CD4-positive, alpha-beta T cell (primary cell): ENCODE measurements at regions not wholly inside any gene's neighbourhood (a gene's known extent, or its start where the extent isn't known, plus 50 kb on each side); places are given as distances from the start of the nearest gene placed in this dataset.

Source experiments
- ATAC-seq: fragments of 200-7000 bp; cut with Tn5 transposase; one replicate; pipeline ENCODE4 v1.10.0; 2022; ENCODE audit warnings: mild to moderate bottlenecking; ENCODE audit not compliant: poor library complexity
- CTCF ChIA-PET: fragments of 350-600 bp; sonication (Branson Sonifier 250); formaldehyde crosslinking; loops from one replicate; lab custom pipeline; 2021; ENCODE audit warnings: antibody characterized with exemption, inconsistent platforms; lab: Charles Lee
- POLR2A ChIA-PET: fragments of 350-600 bp; sonication (Branson Sonifier 250); formaldehyde crosslinking; loops from one replicate; lab custom pipeline; 2021; ENCODE audit warnings: antibody characterized with exemption, inconsistent platforms; lab: Charles Lee
- DNase-seq, 14 experiments: peaks; one replicate each; pipeline ENCODE4 v3.0.0-alpha.2; 2013 to 2020; ENCODE audit warnings: mixed read lengths in 2 of 14
- H3K27ac ChIP-seq, 2 donors: one replicate each; pipeline versions ENCODE4 v1.5.1 to v1.7.0; 2013; ENCODE audit warnings: low read length in 2 of 2, low read depth in 1 of 2, mild to moderate bottlenecking in 1 of 2
- H3K27me3 ChIP-seq, 2 experiments: 1 replicate in 1 of 2; 2 replicates in 1 of 2; pipeline versions ENCODE4 v1.6.1 to v1.7.0; 2013; ENCODE audit warnings: low read length in 2 of 2, control low read depth in 1 of 2, mild to moderate bottlenecking in 1 of 2, moderate library complexity in 1 of 2; ENCODE audit not compliant: insufficient read depth in 2 of 2, control insufficient read depth in 1 of 2
- H3K36me3 ChIP-seq: one replicate; pipeline ENCODE4 v1.6.1; 2013; ENCODE audit warnings: low read length, control low read depth; ENCODE audit not compliant: insufficient read depth
- H3K4me1 ChIP-seq: one replicate; pipeline ENCODE4 v1.6.1; 2013; ENCODE audit warnings: low read length, control low read depth; ENCODE audit not compliant: insufficient read depth
- H3K4me3 ChIP-seq: one replicate; pipeline ENCODE4 v1.5.1; 2013; ENCODE audit warnings: mild to moderate bottlenecking, low read length, moderate library complexity
- H3K9me3 ChIP-seq, 2 experiments: 1 replicate in 1 of 2; 2 replicates in 1 of 2; pipeline versions ENCODE4 v1.6.1 to v1.7.0; 2013; ENCODE audit warnings: low read length in 2 of 2, mild to moderate bottlenecking in 2 of 2, control low read depth in 1 of 2, moderate library complexity in 1 of 2; ENCODE audit not compliant: control insufficient read depth in 1 of 2, insufficient read depth in 1 of 2
- H3K27ac Mint-ChIP-seq: one replicate; pipeline ENCODE4 v1.8.0; 2020; ENCODE audit warnings: mixed read lengths
- H3K27me3 Mint-ChIP-seq: one replicate; pipeline ENCODE4 v1.8.0; 2021; ENCODE audit warnings: mixed read lengths
- H3K36me3 Mint-ChIP-seq: one replicate; pipeline ENCODE4 v1.8.0; 2021; ENCODE audit warnings: low read depth, mixed read lengths
- H3K4me1 Mint-ChIP-seq: one replicate; pipeline ENCODE4 v1.8.0; 2021; ENCODE audit warnings: low read depth, mixed read lengths
- H3K4me3 Mint-ChIP-seq: one replicate; pipeline ENCODE4 v1.8.0; 2020; ENCODE audit warnings: mild to moderate bottlenecking, mixed read lengths
- H3K9me3 Mint-ChIP-seq: one replicate; pipeline ENCODE4 v1.8.0; 2020; ENCODE audit warnings: mixed read lengths
- CTCF ChIP-seq: fragments of 200-600 bp; IDR thresholded peaks from one replicate; pipeline ENCODE4 v1.8.0; 2022; ENCODE audit warnings: antibody characterized with exemption, mild to moderate bottlenecking
- intact Hi-C, 2 experiments: fragments of 100-400 bp; cut with DNase I in 1 of 2; cut with micrococcal nuclease in 1 of 2; formaldehyde crosslinking; loops; one replicate each; pipeline versions ENCODE4 v1.15.1 to v1.9.0; 2023 to 2025; cut with DNase I, micrococcal nuclease

DNA sequence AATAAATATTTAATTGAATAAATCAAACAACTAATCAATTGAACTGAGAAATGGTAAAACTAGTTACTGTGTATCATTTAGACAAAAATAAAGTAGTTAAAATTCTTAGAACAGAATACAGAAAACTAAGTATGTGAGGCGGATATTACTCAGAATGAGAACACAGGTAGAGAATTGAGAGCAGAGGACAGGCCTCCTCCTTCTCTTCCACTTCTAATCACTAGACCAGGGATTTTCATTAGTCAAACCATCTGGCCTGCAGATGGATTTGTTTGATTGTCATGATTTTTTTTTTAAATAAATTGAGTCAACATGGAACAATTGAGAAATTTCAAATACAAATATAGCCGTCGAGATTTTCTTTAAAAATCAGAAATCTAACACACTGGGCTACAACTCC, 198.6 kb upstream of the HMHB1 start:
- Histone ChIP-seq H3K4me1 (no peaks in the 10 kb centered on the region), H3K4me3 (no peak overlapping the region), H3K9me3 (no peaks in the 10 kb centered on the region), H3K36me3 (no peaks in the 10 kb centered on the region), H3K27ac (no peak overlapping the region), H3K27me3 (no peaks in the 10 kb centered on the region)
- ChIA-PET POLR2A (no interaction called here), CTCF (no interaction called here)
- H3K27me3 Mint-ChIP-seq, result peaks cover 5% of the 10 kb centered on the region
- peaks cover 2% of the 10 kb centered on the region for H3K9me3 Mint-ChIP-seq
- no peak for TF ChIP-seq CTCF
- no peaks in the 10 kb centered on the region for H3K4me1 Mint-ChIP-seq
- DNase-seq, result no peak
- ATAC-seq, result no peak
- intact Hi-C loops, result no loop called here
- H3K36me3 Mint-ChIP-seq, result no peaks in the 10 kb centered on the region
- H3K4me3 Mint-ChIP-seq, result no peak overlapping the region
- H3K27ac Mint-ChIP-seq, result no peak overlapping the region

GRCh38 chr5:143610946-143611345, 201.0 kb upstream of the HMHB1 start:
- no peak for DNase-seq
- Mint-ChIP-seq H3K4me1 (peaks cover 6% of the 10 kb centered on the region), H3K36me3 (no peaks in the 10 kb centered on the region), H3K27ac (no peak overlapping the region), H3K27me3 (no peaks in the 10 kb centered on the region), H3K4me3 (no peak overlapping the region), H3K9me3 (peaks cover 2% of the 10 kb centered on the region)
- CTCF ChIA-PET, result no interaction called here
- no peaks in the 10 kb centered on the region for H3K9me3 ChIP-seq
- intact Hi-C loops, result no loop called here
- H3K4me3 ChIP-seq, result no peak overlapping the region
- POLR2A ChIA-PET, result no interaction called here
- H3K27ac ChIP-seq, result no peak overlapping the region
- H3K27me3 ChIP-seq, result no peaks in the 10 kb centered on the region
- no peak for TF ChIP-seq CTCF
- no peak for ATAC-seq
- no peaks in the 10 kb centered on the region for H3K36me3 ChIP-seq
- peaks cover 1% of the 10 kb centered on the region for H3K4me1 ChIP-seq

GRCh38 chr5:143606043-143606752, 202.7 kb upstream of the NR3C1 start:
- Mint-ChIP-seq H3K9me3 (peaks cover 4% of the 10 kb centered on the region), H3K4me1 (peaks cover 36% of the 10 kb centered on the region), H3K36me3 (no peaks in the 10 kb centered on the region), H3K27ac (no peak overlapping the region), H3K4me3 (no peak overlapping the region), H3K27me3 (no peaks in the 10 kb centered on the region)
- intact Hi-C loops, result no loop called here
- CTCF ChIA-PET, result no interaction called here
- TF ChIP-seq CTCF, result no peak
- no peaks in the 10 kb centered on the region for H3K9me3 ChIP-seq
- H3K27me3 ChIP-seq, result no peaks in the 10 kb centered on the region
- no peaks in the 10 kb centered on the region for H3K36me3 ChIP-seq
- H3K4me3 ChIP-seq, result no peak overlapping the region
- H3K27ac ChIP-seq, result no peak overlapping the region
- peaks cover 17% of the 10 kb centered on the region for H3K4me1 ChIP-seq
- POLR2A ChIA-PET, result interaction anchor here (0.8 to 1.1 kb wide), 2 partner anchors 172 to 203 kb away, joined by 3 read pairs; partner anchors contain the start of gene NR3C1
- DNase-seq (peak in 3 of 14 experiments; percentile 34 to 56 (median 40)), ATAC-seq (no peak)
